GM12892 (cell line): ENCODE measurements at regions not wholly inside any gene's neighbourhood (a gene's known extent, or its start where the extent isn't known, plus 50 kb on each side); places are given as distances from the start of the nearest gene placed in this dataset.

Experiments
- POLR2A ChIP-seq: IDR thresholded peaks from 2 replicates; pipeline ENCODE4 v1.6.1; 2011; ENCODE audit warnings: low read depth, low read length, control low read depth
- POLR2AphosphoS5 ChIP-seq: IDR thresholded peaks from 2 replicates; pipeline ENCODE4 v1.6.1; 2011; ENCODE audit warnings: low read depth, low read length, control low read depth
- TAF1 ChIP-seq: IDR thresholded peaks from 2 replicates; pipeline ENCODE4 v1.6.1; 2011; ENCODE audit warnings: low read depth, mild to moderate bottlenecking, control low read depth, low read length, borderline replicate concordance

GRCh38 chr6:65786815-65787214 is 79.8 kb upstream of the EYS start:
- TF ChIP-seq TAF1, result no peak
- no peak for TF ChIP-seq POLR2A
- no peak for TF ChIP-seq POLR2AphosphoS5
